Inflammatory macrophage treated with lipopolysaccharide for 1 hour (primary cell): ENCODE measurements at regions not wholly inside any gene's neighbourhood (a gene's known extent, or its start where the extent isn't known, plus 50 kb on each side); places are given as distances from the start of the nearest gene placed in this dataset.

Experiments used
- DNase-seq, 2 donors: peaks; one replicate each; pipeline ENCODE4 v3.0.0-alpha.2; 2020 to 2022

GRCh38 chr6:1023229-1023628, 288.7 kb upstream of the FOXQ1 start:
- no peak for DNase-seq

- no peak for DNase-seq
Observed at GRCh38 chr6:1022719-1023118, 289.2 kb upstream of the FOXQ1 start.

DNA sequence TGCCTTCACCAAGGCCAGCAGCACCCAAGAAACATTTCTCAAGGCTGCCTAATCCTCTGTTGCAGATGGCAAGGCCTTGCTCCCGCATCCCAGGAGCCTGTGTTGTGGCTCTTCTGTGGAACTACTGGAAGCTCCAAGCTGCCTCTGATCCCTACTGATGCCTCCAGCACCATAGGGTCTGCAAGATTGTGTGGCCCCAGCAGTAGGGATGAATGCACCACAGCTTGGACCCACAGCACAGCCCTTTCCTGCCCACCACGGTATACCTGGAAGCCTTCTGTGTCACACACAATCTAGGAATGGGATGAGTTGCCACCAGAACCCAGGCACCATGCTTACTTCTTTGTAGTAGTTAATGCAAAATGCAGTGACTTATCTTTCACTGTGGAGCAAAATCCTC, 291.1 kb upstream of the FOXQ1 start:
- no peak for DNase-seq

GRCh38 chr6:1020133-1020532, 291.8 kb upstream of the FOXQ1 start:
- no peak for DNase-seq

GRCh38 chr6:1018041-1018440, 293.9 kb upstream of the FOXQ1 start:
- no peak for DNase-seq

- DNase-seq, result no peak
Observed at GRCh38 chr6:1016329-1017302, 295.3 kb upstream of the FOXQ1 start.

DNA sequence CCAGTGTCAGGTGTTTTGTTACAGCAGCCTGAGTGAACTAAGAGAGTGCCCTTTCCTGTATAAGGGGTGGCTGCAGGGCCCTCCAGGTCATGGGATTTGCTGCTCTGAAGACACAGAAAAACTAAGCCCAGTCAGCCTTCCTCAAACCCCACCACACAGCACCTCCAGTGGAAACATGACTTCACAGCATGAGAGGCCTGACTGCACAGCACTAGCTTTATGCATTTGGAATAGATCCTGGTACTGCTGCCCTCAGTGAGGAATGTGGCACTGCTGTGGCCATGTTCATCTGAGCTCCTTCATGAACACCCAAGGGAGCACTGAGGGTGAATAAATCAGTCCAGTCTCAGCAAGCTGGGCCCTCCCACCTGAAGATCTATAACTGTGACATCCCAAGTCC, 296.1 kb upstream of the FOXQ1 start:
- no peak for DNase-seq

DNA sequence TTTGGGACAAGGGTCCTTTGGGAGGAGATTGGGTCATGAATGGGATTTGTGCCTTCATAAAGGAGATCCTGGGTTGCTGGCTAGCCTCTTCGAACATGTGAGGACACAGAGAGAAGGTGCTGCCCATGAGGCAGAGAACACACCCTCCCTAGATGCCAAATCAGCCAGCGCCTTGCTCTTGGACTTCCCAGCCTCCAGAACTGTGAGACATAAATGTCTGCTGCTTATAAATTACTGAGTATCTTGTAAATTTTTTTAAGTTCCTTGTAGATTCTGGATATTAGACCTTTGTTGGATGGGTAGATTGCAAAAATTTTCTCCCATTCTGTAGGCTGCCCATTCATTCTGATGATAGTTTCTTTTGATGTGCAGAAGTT, 297.5 kb upstream of the FOXQ1 start:
- no peak for DNase-seq

- DNase-seq, result no peak
Observed at GRCh38 chr6:1013656-1014430, 298.1 kb upstream of the FOXQ1 start.

DNA sequence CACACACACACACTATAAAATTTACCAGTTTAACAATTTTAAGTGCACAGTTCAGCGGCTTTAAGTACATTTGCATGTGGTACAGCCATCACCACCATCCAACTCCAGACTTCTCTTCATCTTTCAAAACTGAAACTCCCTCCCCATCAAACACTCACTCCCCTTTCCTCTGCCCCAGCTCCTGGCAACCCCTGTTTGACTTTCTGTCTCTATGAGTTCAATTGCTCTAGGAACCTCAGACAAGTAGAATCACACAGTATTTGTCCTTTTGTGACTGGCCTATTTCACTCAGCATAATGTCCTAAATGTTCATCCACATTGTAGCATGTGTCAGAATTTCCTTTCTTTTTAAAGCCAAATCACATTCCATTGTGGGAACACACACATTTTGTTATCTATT, 302.8 kb upstream of the FOXQ1 start:
- no peak for DNase-seq

- no peak for DNase-seq
Observed at GRCh38 chr6:1007159-1007558, 304.7 kb upstream of the FOXQ1 start.

DNA sequence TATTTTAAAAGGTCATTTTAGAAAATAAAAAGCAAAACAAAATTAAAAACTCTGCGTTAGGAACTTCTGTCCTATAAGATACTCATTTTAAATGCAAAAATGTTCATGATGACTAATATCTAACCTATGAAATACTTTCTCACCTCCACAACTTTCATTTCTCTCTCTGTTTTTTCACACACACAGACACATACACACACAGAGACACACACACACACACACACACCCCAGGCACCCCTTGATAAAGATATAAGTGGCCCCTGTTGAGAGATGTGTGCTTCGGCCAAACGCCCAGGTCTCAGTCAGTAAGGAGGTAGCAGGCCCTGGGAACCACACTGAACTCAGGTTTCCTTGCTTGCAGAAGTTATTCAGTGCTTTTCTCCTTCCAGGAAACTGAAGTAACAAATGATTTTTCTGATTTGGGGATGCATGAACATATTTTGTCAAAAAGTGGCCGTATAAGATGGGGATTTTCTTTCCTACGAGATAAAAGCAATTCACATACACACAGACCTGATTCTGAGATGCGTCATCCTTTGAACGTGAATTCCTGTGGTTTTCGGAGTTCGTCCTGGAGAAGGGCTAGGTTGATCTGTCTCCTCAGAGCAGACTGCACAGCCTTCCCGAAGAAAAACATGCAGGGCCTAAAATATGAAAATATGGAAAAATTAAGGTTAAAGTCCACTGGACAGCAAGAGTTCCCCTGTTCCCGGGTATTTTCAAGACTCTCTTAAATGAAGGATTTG, 306.8 kb upstream of the FOXQ1 start:
- DNase-seq, result no peak

DNA sequence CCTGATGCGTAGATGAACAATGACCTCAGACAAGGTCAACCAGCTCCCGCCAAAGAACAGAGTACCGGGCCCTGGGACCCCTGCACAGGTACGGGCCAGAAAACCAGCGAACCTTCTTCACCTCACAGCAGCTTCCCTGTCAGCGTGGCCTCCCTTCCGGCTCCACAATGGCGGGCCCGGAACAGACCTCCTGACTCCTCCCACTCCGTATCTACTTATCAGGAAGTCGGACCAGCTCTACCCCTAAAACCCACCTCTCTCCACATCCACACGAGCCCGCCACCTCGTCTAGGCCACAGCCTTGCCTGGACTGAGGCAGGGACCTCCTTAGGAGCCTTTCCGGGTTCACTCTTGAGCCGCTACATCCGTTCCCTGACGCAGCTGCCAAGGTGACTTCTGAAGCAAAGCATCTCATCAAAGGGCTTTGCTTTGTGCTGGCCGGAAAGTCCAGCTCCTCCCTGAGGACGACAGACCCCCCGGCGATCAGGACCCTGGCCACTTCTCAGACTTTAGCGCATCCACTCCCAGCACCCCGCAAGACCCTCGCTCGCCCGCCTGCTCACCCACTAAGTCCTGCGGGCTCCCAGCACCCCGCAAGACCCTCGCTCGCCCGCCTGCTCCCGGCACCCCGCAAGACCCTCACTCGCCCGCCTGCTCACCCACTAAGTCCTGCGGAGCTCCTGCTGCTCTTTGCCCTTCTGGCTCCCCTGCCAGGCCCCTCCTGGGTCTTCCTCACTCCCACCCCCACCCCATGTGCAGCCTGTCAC, 308.3 kb upstream of the FOXQ1 start:
- no peak for DNase-seq

DNA sequence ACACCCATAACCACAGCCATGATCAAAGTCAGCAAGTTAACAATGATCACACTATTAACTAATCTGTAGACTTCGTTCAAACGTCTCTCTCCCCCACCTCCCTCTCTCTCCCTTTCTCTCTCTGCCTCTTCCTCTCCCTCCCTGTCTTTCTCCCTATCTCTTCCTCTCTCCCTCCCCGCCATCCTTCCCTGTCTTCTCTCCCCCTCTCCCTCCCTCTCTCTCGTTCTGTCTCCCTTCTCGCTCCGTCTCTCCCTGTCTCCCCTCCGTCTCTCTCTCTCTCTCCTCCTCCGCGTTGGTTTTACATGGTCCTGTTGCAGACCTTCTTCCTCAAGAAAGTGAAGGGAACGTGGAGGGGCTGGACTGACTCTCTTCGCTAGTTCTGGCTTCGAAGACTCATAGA, 308.9 kb upstream of the FOXQ1 start:
- DNase-seq, result no peak

DNA sequence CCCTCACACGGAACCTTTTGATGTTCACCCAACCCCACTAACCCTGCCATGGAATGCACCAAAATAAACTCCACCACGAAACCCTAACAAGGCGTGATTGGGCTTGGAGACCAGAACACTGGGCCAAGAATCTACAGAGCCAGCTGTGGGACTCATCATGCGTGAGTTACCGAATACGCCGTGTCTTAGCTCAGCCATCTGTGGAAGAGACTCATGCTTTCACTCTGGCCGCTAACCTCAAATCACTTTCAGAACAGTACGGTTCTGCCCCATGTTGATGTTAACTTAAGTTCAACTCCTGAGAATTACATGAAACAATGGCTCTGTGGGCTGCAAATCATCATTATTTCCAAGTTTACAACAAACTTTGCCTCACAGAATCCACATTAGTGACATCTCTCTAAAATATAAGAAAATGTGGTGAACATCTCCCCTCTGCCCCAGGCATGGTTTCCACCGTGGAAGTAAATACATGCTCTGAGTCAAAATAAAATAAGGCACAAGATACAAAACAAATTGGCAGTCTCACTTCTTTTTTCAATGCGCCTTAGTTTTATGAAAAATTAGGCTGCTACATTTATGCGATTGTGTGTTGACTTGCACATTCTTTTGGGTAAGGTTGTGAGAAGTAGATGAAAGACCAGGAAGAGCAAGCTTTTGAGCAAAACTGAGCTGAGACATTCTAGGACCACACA, 308.9 kb upstream of the EXOC2 start:
- DNase-seq, result no peak

GRCh38 chr6:999552-999951, 306.6 kb upstream of the EXOC2 start:
- DNase-seq, result no peak

DNA sequence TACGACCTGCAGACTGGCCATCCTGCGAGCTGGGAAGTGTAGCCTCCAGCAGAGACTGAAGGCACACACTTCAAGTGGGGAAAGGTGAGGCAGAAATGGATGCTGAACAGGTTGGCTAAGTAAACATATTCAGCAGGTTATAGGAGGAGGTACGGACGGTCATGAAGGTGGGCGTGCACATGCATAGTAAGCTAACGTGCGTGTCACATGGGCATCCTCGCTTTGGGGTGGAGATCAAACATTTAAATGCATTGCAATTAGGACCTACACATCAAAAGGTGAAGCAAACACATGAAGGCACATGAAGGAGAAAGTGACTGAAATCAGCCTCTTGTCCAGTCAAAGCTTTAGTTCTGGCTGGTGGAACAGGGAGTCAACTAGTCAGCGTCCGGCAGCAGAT, 305.6 kb upstream of the EXOC2 start:
- no peak for DNase-seq

GRCh38 chr6:996271-996852, 303.4 kb upstream of the EXOC2 start:
- DNase-seq, result no peak

DNA sequence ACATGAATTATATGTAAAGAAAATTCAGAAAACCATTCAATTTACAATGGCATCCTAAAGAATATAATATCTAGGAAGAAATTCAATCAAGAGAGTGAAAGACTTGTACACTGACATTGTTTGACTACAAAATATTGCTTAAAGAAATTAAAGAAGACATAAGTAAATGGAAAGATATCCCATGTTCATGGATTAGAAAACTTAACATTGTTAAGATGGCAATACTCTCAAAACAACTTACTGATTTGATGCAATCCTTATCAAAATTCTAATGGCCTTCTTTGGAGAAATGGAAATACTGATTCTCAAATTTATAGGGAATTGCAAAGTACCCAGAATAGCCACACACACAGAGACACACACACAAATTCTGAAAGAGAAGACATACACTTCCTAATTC, 298.3 kb upstream of the EXOC2 start:
- no peak for DNase-seq

DNA sequence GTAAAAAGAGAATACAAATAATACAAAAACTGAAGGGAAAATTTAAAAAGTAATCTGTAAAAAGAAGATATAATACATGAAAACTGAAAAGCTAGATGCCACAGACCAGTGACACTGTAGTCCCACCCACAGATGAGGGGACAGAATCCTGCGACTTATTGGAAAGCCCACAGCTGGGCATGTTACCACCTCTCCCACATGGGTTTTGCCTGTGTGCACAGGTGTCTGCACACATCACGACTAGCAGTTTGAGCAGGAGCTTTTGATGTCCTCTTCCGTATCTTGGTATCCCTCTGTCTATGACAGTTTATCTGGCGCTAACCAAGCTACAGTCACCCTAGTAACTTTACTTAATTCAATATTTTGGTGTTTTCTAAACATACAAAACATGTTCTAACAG, 291.1 kb upstream of the EXOC2 start:
- no peak for DNase-seq

GRCh38 chr6:978937-979685, 286.2 kb upstream of the EXOC2 start:
- no peak for DNase-seq
